OCI-LY3 (cell line): ENCODE measurements at regions not wholly inside any gene's neighbourhood (a gene's known extent, or its start where the extent isn't known, plus 50 kb on each side); places are given as distances from the start of the nearest gene placed in this dataset.

Source experiments
- EZH2phosphoT487 ChIP-seq: fragments of 200-600 bp; shearing (Covaris generic); IDR thresholded peaks from 2 replicates; pipeline ENCODE4 v1.6.1; 2018; ENCODE audit warnings: antibody characterized with exemption, mixed run types, low read depth
- TF ChIP-seq, protein P1 (sequence below): fragments of 200-600, 300-600 bp; sonication (generic); IDR thresholded peaks from 2 replicates; pipeline ENCODE4 v1.5.1; 2014; ENCODE audit warnings: antibody characterized with exemption, low read length, low read depth

DNA sequence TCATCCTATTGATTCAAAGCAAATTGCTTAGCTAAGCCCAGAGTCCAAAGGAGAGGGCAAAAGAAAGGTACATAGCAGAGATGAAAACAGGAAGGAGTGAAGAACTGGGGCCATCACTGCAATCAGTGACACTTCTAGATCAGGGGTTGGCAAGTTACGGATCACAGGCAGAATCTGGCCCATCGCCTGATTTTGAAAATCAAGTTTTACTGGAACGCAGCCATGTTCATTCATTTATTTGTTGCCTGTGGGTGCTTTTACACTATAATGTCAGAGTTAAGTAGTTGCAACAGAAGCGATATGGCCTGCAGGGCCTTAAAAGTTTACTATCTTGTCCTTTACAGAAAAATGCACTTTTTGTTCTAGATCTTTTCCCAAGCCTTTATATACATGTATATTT lies 271.7 kb upstream of the TOPAZ1 start:
- TF ChIP-seq, protein P1, sequence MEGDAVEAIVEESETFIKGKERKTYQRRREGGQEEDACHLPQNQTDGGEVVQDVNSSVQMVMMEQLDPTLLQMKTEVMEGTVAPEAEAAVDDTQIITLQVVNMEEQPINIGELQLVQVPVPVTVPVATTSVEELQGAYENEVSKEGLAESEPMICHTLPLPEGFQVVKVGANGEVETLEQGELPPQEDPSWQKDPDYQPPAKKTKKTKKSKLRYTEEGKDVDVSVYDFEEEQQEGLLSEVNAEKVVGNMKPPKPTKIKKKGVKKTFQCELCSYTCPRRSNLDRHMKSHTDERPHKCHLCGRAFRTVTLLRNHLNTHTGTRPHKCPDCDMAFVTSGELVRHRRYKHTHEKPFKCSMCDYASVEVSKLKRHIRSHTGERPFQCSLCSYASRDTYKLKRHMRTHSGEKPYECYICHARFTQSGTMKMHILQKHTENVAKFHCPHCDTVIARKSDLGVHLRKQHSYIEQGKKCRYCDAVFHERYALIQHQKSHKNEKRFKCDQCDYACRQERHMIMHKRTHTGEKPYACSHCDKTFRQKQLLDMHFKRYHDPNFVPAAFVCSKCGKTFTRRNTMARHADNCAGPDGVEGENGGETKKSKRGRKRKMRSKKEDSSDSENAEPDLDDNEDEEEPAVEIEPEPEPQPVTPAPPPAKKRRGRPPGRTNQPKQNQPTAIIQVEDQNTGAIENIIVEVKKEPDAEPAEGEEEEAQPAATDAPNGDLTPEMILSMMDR, result no peak
- TF ChIP-seq EZH2phosphoT487, result no peak
